ENCODE measurements at regions not wholly inside any gene's neighbourhood (a gene's known extent, or its start where the extent isn't known, plus 50 kb on each side); places are given as distances from the start of the nearest gene placed in this dataset.

GRCh38 chr1:60994369-60994768 lies 88.0 kb upstream of the NFIA start:
- no peak for ATAC-seq
- Mint-ChIP-seq H3K27ac (no peak overlapping the region), H3K9me3 (peaks cover 2% of the 10 kb centered on the region), H3K4me1 (no peaks in the 10 kb centered on the region), H3K27me3 (peaks cover 21% of the 10 kb centered on the region), H3K4me3 (no peak overlapping the region), H3K36me3 (no peaks in the 10 kb centered on the region)

GRCh38 chr1:60992165-60992564 lies 90.2 kb upstream of the NFIA start:
- Mint-ChIP-seq H3K36me3 (no peaks in the 10 kb centered on the region), H3K9me3 (peaks cover 2% of the 10 kb centered on the region), H3K4me3 (no peak overlapping the region), H3K4me1 (no peaks in the 10 kb centered on the region), H3K27me3 (peaks cover 21% of the 10 kb centered on the region), H3K27ac (no peak overlapping the region)
- ATAC-seq, result no peak

- ATAC-seq, result no peak
- Mint-ChIP-seq H3K27ac (no peak overlapping the region), H3K9me3 (peaks cover 2% of the 10 kb centered on the region), H3K27me3 (peaks cover 21% of the 10 kb centered on the region), H3K36me3 (no peaks in the 10 kb centered on the region), H3K4me3 (no peak overlapping the region), H3K4me1 (no peaks in the 10 kb centered on the region)
Observed at GRCh38 chr1:60990714-60991090, 91.7 kb upstream of the NFIA start.

- Mint-ChIP-seq H3K4me1 (no peaks in the 10 kb centered on the region), H3K27ac (no peak overlapping the region), H3K9me3 (peaks cover 2% of the 10 kb centered on the region), H3K27me3 (peaks cover 21% of the 10 kb centered on the region), H3K36me3 (no peaks in the 10 kb centered on the region), H3K4me3 (no peak overlapping the region)
- no peak for ATAC-seq
Observed at GRCh38 chr1:60989749-60990713, 92.3 kb upstream of the NFIA start.

- Mint-ChIP-seq H3K4me3 (no peak overlapping the region), H3K27ac (no peak overlapping the region), H3K4me1 (no peaks in the 10 kb centered on the region), H3K27me3 (peaks cover 21% of the 10 kb centered on the region), H3K36me3 (no peaks in the 10 kb centered on the region), H3K9me3 (peaks cover 2% of the 10 kb centered on the region)
- no peak for ATAC-seq
Observed at GRCh38 chr1:60988891-60989290, 93.5 kb upstream of the NFIA start.

- Mint-ChIP-seq H3K36me3 (no peaks in the 10 kb centered on the region), H3K27me3 (peaks cover 11% of the 10 kb centered on the region), H3K4me3 (no peak overlapping the region), H3K27ac (no peak overlapping the region), H3K4me1 (no peaks in the 10 kb centered on the region), H3K9me3 (peaks cover 2% of the 10 kb centered on the region)
- no peak for ATAC-seq
Observed at GRCh38 chr1:60987904-60988303, 94.5 kb upstream of the NFIA start.

GRCh38 chr1:60984062-60984799 lies 98.1 kb upstream of the NFIA start:
- no peaks in the 10 kb centered on the region for H3K36me3 Mint-ChIP-seq
- no peaks in the 10 kb centered on the region for H3K9me3 Mint-ChIP-seq
- no peaks in the 10 kb centered on the region for H3K27me3 Mint-ChIP-seq
- no peak for ATAC-seq
- no peak overlapping the region for H3K27ac Mint-ChIP-seq
- H3K4me3 Mint-ChIP-seq, result no peak overlapping the region
- no peaks in the 10 kb centered on the region for H3K4me1 Mint-ChIP-seq

GRCh38 chr1:60983701-60984061 lies 98.7 kb upstream of the NFIA start:
- Mint-ChIP-seq H3K27me3 (no peaks in the 10 kb centered on the region), H3K4me3 (no peak overlapping the region), H3K36me3 (no peaks in the 10 kb centered on the region), H3K4me1 (peaks cover 4% of the 10 kb centered on the region), H3K9me3 (no peaks in the 10 kb centered on the region), H3K27ac (no peak overlapping the region)
- ATAC-seq, result no peak

- Mint-ChIP-seq H3K27ac (no peak overlapping the region), H3K36me3 (no peaks in the 10 kb centered on the region), H3K4me1 (peaks cover 7% of the 10 kb centered on the region), H3K9me3 (no peaks in the 10 kb centered on the region), H3K4me3 (no peak overlapping the region), H3K27me3 (no peaks in the 10 kb centered on the region)
- ATAC-seq, result no peak
Observed at GRCh38 chr1:60982539-60982938, 99.8 kb upstream of the NFIA start.

GRCh38 chr1:60981357-60981756 lies 101.0 kb upstream of the NFIA start:
- H3K4me3 Mint-ChIP-seq, result no peak overlapping the region
- H3K27ac Mint-ChIP-seq, result no peak overlapping the region
- peaks cover 7% of the 10 kb centered on the region for H3K4me1 Mint-ChIP-seq
- ATAC-seq, result no peak
- H3K9me3 Mint-ChIP-seq, result no peaks in the 10 kb centered on the region
- no peaks in the 10 kb centered on the region for H3K36me3 Mint-ChIP-seq
- H3K27me3 Mint-ChIP-seq, result no peaks in the 10 kb centered on the region

GRCh38 chr1:60978421-60979357 lies 103.7 kb upstream of the NFIA start:
- Mint-ChIP-seq H3K27ac (no peak overlapping the region), H3K4me3 (no peak overlapping the region), H3K27me3 (no peaks in the 10 kb centered on the region), H3K36me3 (no peaks in the 10 kb centered on the region), H3K4me1 (peaks cover 7% of the 10 kb centered on the region), H3K9me3 (no peaks in the 10 kb centered on the region)
- peak; percentile 49 for ATAC-seq

- ATAC-seq, result no peak
- no peak overlapping the region for H3K4me3 Mint-ChIP-seq
- peaks cover 7% of the 10 kb centered on the region for H3K4me1 Mint-ChIP-seq
- H3K9me3 Mint-ChIP-seq, result no peaks in the 10 kb centered on the region
- no peak overlapping the region for H3K27ac Mint-ChIP-seq
- no peaks in the 10 kb centered on the region for H3K36me3 Mint-ChIP-seq
- no peaks in the 10 kb centered on the region for H3K27me3 Mint-ChIP-seq
Observed at GRCh38 chr1:60977661-60978060, 104.7 kb upstream of the NFIA start.

- peaks cover 7% of the 10 kb centered on the region for H3K4me1 Mint-ChIP-seq
- H3K27ac Mint-ChIP-seq, result no peak overlapping the region
- peaks cover 12% of the 10 kb centered on the region for H3K27me3 Mint-ChIP-seq
- no peaks in the 10 kb centered on the region for H3K36me3 Mint-ChIP-seq
- no peak for ATAC-seq
- H3K9me3 Mint-ChIP-seq, result no peaks in the 10 kb centered on the region
- no peak overlapping the region for H3K4me3 Mint-ChIP-seq
Observed at GRCh38 chr1:60974524-60975372, 107.6 kb upstream of the NFIA start.

GRCh38 chr1:60973668-60974067 lies 108.7 kb upstream of the NFIA start:
- Mint-ChIP-seq H3K4me1 (peaks cover 2% of the 10 kb centered on the region), H3K9me3 (no peaks in the 10 kb centered on the region), H3K27me3 (peaks cover 12% of the 10 kb centered on the region), H3K27ac (no peak overlapping the region), H3K4me3 (no peak overlapping the region), H3K36me3 (no peaks in the 10 kb centered on the region)
- ATAC-seq, result no peak

Measured in stimulated activated memory B cell treated with anti-CD40 and anti-IgM and Interleukin-4, amounts not matched to agents 10 μg/mL and 1 μg/mL and 100 μg/mL, for 72 hours (primary cell).